NCI-H748 (cell line): ENCODE measurements at regions not wholly inside any gene's neighbourhood (a gene's known extent, or its start where the extent isn't known, plus 50 kb on each side); places are given as distances from the start of the nearest gene placed in this dataset.
"Not testable (repeated sequence)": the region's sequence is repeated elsewhere in the genome, so short reads cannot be mapped to it uniquely, and the experiment has no call there.

ENCODE experiments used
- DNase-seq: peaks from one replicate; lab custom pipeline; 2025; ENCODE audit not compliant: unreplicated experiment; lab: John Stamatoyannopoulos, UW

DNA sequence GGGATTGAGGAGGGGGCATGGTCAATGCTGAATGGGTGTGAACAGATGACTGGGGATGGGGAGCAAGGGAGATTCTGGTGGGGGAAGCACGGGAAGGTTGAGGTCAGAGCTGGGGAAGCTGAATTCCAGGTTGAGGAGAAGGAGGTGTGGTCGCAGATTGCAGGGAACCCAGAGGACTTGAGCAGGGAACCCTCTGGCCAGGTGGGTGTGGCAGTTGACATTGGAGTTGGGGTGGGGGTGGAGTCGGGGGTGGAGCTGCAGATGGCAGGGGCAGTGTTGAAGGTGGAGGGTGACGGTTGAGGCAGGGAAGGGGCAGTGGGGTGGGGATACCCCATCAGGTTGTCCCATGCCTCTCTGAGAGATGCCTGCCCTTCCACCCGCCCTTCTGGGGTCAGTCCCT, 94.7 kb downstream of the WTIP start:
- DNase-seq = no peak

DNA sequence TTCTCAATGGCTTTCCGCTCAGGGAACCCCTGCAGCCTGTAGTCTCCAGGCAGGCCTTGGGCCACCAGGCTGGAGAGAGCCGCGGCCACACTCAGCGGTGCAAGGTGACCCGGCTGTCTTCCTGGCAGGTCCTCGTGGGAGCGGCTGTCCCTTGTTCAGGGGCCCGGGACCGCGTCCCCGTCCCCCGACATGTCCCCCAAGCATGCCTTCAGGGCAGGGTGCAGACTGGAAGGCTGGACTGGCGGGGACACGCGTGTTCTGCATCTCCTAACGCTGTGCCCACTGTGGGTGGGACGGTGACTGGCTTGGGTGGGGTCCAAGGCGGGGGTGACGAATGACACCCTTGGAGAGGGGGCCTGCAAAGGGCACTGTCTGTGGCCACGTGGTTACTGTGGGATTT, 93.6 kb downstream of the WTIP start:
- no peak for DNase-seq

DNA sequence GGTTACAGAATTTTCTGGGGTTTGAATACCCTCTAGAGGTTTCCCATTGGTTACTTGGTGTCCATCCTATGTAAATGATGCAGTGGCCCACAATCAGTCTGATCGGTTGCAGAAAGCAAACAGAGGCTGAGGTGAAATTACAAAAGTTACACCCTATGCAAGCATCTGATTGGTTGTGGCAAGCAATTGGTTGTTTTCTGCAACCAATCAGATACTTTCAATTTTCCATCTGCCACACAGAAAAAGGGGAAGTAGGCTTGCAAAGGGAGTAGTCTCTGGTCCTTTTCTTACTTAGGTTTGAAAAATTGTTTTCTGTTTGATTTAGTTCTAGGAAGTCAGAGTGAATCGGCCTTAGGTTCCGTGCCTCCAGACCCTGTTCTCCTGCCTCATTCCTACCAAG, 93.1 kb downstream of the WTIP start:
- no peak for DNase-seq

DNA sequence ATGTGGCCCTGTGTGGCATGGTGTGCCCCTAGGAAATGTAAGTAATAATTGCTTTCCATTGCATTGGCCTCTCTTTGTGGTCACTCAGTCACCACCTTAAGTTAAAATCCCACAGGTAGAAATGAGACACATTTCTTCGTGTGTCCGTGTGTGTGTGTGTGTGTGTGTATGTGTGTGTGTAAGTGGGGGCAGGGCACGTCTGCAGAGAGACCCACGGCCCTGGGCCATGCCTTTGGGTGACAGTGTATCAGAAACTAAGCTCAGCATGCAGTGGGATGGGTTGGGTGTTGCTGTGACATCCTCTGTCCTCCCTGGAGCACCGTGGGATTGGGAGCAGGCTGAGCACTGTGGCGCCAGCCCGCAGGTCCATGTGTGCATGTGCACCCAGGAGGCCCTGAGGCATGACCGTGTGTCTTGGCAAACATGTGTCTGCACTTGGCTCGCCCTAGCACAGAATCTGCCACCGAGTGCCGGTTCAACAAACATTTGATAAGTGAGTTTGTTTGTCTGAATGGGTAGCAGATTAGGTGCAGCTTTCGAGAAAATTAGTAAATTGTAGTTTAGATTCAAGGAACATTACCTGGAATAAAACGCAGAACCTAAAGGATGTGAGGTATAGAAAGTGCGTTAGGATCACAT, 91.8 kb downstream of the WTIP start:
- DNase-seq = no peak

DNA sequence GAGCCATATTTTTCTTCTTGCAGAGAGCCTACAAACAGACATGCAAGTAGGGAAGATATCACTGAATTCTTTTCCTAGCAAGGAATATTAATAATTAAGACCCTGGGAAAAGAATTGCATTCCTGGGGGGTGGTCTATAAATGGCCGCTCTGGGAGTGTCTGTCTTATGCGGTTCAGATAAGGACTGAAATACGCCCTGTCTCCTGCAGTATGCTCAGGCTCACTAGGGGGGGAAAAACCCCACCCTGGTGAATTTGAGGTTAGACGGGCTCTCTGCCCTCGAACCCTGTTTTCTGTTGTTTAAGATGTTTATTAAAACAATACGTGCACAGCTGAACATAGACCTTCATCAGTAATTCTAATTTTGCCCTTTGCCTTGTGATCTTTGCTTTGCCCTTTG, 88.6 kb downstream of the WTIP start:
- not testable (repeated sequence) for DNase-seq

DNA sequence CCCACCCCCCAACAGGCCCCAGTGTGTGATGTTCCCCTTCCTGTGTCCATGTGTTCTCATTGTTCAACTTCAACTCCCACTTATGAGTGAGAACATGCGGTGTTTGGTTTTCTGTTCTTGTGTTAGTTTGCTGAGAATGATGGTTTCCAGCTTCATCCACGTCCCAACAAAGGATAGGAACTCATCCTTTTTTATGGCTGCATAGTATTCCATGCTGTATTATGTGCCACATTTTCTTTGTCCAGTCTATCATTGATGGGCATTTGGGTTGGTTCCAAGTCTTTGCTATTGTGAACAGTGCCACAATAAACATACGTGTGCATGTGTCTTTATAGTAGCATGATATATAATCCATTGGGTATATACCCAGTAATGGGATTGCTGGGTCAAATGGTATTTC, 80.8 kb downstream of the WTIP start:
- DNase-seq = not testable (repeated sequence)
